Kidney epithelial cell (primary cell): ENCODE measurements at regions not wholly inside any gene's neighbourhood (a gene's known extent, or its start where the extent isn't known, plus 50 kb on each side); places are given as distances from the start of the nearest gene placed in this dataset.

Source experiments
- DNase-seq: peaks from one replicate; pipeline ENCODE4 v3.0.0-alpha.2; 2010; ENCODE audit warnings: low read depth
- H3K27me3 ChIP-seq: 2 replicates; pipeline ENCODE4 v1.6.0; 2011; ENCODE audit warnings: low read length; ENCODE audit not compliant: control insufficient read depth, insufficient read depth
- H3K36me3 ChIP-seq: 2 replicates; pipeline ENCODE4 v1.5.1; 2011; ENCODE audit warnings: low read length; ENCODE audit not compliant: control insufficient read depth, insufficient read depth
- H3K4me3 ChIP-seq: 2 replicates; pipeline ENCODE4 v1.5.1; 2011; ENCODE audit warnings: low read depth, mild to moderate bottlenecking, control low read depth, low read length
- TF ChIP-seq, protein P1 (sequence below): IDR thresholded peaks from 2 replicates; pipeline ENCODE4 v1.5.1; 2011; ENCODE audit warnings: mild to moderate bottlenecking, moderate library complexity, low read length, control low read depth, inconsistent platforms; ENCODE audit not compliant: insufficient read depth, poor library complexity, severe bottlenecking

DNA sequence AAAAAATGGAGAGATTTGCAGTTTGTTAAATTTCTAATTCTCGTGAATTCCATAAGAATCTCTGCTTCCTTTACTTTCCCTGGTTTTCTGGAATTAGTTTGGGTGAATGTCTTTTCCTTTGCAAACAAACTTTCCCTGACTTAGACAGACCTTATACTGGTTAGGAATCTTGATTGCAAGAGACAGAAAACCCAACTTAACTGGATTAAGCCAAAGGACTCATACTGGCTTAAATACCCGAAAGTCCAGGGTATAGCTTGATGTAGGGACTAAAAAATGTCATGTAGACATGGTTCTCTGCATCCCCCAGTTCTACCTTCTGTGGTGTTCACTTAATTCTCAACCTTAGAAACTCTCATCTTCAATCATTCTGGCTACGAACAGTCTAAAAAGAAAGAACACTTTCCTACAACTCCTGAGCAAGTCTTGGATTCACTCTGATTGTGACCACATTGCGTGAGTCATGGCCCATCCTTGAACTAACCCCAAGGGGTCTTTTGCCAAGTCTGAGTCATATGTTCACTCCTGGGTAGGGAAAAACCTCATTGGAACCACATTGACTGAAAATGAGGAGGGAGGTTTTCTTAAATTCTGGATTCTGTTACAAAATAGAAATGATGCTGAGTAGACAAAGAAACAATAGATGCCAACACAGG lies 136.0 kb upstream of the DAZL start:
- Histone ChIP-seq H3K36me3 (no peaks in the 10 kb centered on the region), H3K27me3 (no peaks in the 10 kb centered on the region), H3K4me3 (no peak overlapping the region)
- TF ChIP-seq, protein P1, sequence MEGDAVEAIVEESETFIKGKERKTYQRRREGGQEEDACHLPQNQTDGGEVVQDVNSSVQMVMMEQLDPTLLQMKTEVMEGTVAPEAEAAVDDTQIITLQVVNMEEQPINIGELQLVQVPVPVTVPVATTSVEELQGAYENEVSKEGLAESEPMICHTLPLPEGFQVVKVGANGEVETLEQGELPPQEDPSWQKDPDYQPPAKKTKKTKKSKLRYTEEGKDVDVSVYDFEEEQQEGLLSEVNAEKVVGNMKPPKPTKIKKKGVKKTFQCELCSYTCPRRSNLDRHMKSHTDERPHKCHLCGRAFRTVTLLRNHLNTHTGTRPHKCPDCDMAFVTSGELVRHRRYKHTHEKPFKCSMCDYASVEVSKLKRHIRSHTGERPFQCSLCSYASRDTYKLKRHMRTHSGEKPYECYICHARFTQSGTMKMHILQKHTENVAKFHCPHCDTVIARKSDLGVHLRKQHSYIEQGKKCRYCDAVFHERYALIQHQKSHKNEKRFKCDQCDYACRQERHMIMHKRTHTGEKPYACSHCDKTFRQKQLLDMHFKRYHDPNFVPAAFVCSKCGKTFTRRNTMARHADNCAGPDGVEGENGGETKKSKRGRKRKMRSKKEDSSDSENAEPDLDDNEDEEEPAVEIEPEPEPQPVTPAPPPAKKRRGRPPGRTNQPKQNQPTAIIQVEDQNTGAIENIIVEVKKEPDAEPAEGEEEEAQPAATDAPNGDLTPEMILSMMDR: no peak
- no peak for DNase-seq

DNA sequence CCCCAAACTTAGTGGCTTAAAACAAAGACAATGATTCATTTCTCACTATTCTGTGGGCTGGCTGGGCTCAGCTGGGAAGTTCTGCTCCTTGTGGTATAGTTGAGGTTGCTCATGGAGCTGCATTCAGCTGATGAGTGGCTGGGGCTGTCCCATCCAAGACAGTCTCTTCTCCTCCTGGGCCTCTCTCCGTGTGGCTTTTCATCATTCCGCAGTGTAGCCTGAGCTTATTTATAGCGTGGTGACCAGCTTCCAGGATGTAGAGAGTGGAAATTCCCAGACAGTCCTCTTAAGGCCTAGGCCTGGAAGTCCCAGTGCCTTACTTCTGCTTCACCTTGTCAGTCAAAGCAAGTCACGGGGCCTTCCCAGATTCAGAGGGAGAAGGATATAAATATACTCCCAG lies 136.7 kb upstream of the DAZL start:
- TF ChIP-seq, protein P1: no peak
- no peak overlapping the region for H3K4me3 ChIP-seq
- DNase-seq: no peak
- H3K27me3 ChIP-seq: no peaks in the 10 kb centered on the region
- H3K36me3 ChIP-seq: no peaks in the 10 kb centered on the region

DNA sequence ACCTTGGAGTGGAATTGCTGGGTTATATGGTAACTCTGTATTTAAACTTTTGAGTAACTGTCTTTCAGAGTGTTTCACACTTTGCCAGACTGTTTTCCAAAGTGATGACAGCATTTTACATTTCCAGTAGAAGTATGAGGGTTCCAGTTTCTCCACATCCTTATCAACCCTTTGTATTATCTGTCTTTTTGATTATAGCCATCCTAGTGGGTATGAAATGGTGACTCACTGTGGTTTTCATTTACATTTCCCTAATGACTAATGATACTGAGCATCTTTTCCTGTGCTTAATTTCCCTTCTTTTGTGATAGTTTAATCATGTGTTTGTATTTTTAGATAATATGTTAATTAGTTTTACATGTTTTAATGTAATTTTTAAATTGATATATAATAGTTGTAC lies 138.1 kb upstream of the DAZL start:
- no peak for DNase-seq
- no peaks in the 10 kb centered on the region for H3K27me3 ChIP-seq
- no peak overlapping the region for H3K4me3 ChIP-seq
- H3K36me3 ChIP-seq: no peaks in the 10 kb centered on the region
- TF ChIP-seq, protein P1: no peak

DNA sequence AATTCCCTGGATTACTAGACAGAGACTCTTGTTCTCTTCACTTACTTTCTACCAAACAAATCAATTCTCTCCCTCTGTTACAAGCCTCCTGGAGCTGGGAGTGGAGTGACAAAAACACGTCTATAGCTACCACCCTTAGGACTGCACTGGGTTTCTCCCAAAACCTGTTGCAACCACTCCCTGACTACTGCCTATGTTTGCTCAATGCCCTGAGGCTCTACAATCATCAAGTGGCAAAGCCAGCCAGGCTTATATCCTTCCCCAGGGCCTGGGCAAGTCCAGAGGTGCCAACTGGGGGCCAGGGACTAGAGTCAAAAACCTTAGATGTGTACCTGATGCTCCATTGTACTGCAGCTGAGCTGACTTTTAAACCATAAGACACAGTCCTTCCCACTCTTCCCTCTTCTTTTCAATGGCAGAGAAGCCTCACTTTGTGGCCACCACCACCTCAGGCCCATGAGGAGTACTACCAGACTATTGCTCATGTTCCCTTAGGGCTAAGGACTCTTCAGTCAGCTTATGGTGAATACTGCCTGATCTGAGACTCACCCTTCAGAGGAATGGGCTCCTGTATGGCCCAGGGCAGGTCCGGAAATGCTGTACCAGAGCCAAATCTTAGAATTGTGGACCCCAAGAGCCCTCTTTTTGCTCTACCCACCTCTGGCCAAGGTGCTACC lies 125.4 kb upstream of the PLCL2 start:
- TF ChIP-seq, protein P1: no peak
- no peak for DNase-seq

DNA sequence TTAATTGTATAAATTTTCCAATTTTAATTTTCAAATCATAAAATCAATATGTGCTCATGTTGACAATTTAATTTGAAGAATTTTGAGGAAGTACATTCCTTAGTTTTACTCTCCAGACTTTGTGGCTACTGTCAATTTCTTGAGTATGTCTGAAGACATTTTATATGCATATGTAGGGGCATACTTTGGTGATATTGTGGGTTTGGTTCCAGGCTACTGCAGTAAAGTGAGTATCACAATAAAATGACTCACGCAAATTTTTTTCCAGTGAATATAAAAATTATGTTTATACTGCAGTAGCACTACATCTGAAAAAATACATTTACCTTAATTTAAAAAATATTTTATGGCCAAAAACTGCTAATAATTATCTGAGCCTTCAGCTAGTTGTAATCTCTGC lies 123.2 kb upstream of the PLCL2 start:
- TF ChIP-seq, protein P1: no peak
- no peak for DNase-seq
- Histone ChIP-seq H3K27me3 (no peaks in the 10 kb centered on the region), H3K36me3 (no peaks in the 10 kb centered on the region), H3K4me3 (no peak overlapping the region)

More for the DNA sequence above, 125.4 kb upstream of the PLCL2 start:
- no peaks in the 10 kb centered on the region for H3K27me3 ChIP-seq
- H3K4me3 ChIP-seq: no peak overlapping the region
- H3K36me3 ChIP-seq: no peaks in the 10 kb centered on the region
